Lower leg skin (tissue), 3 donors: ENCODE measurements at regions not wholly inside any gene's neighbourhood (a gene's known extent, or its start where the extent isn't known, plus 50 kb on each side); places are given as distances from the start of the nearest gene placed in this dataset.

ENCODE experiments used
- POLR2A ChIP-seq, 2 donors: fragments of 450-650 bp; IDR thresholded peaks; one replicate each; pipeline ENCODE4 v1.6.1; 2016 to 2017; ENCODE audit warnings: antibody characterized with exemption in 2 of 2, mild to moderate bottlenecking in 1 of 2, moderate library complexity in 1 of 2
- TF ChIP-seq, protein P1 (sequence below), 3 donors: fragments of 450-650 bp; IDR thresholded peaks; one replicate each; pipeline ENCODE4 v1.5.1; 2016; ENCODE audit warnings: antibody characterized with exemption in 3 of 3, mild to moderate bottlenecking in 3 of 3, moderate library complexity in 2 of 3

DNA sequence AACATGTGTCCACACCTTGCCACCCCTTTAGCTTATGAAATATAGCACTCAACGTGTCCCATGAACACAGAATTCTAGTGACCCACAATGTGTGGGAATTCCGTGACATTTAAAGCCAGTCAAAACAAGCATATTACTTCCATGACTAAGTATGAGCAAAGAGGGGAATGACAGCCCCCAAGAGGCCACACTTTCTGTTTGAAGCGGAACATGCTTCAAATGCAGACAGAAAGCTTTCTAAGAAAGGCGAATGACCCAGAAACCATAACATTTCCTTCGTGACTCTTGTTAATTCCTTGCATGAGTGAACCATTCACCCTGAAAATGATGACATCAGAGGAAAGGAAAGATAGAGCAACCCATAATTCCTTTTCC is 122.0 kb upstream of the FNDC3A start:
- TF ChIP-seq, protein P1, sequence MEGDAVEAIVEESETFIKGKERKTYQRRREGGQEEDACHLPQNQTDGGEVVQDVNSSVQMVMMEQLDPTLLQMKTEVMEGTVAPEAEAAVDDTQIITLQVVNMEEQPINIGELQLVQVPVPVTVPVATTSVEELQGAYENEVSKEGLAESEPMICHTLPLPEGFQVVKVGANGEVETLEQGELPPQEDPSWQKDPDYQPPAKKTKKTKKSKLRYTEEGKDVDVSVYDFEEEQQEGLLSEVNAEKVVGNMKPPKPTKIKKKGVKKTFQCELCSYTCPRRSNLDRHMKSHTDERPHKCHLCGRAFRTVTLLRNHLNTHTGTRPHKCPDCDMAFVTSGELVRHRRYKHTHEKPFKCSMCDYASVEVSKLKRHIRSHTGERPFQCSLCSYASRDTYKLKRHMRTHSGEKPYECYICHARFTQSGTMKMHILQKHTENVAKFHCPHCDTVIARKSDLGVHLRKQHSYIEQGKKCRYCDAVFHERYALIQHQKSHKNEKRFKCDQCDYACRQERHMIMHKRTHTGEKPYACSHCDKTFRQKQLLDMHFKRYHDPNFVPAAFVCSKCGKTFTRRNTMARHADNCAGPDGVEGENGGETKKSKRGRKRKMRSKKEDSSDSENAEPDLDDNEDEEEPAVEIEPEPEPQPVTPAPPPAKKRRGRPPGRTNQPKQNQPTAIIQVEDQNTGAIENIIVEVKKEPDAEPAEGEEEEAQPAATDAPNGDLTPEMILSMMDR (IDR thresholded peaks at IDR 0.05) = no peak
- no peak for TF ChIP-seq POLR2A (IDR thresholded peaks at IDR 0.05)
